HUES6 (cell line): ENCODE measurements at regions not wholly inside any gene's neighbourhood (a gene's known extent, or its start where the extent isn't known, plus 50 kb on each side); places are given as distances from the start of the nearest gene placed in this dataset.

Experiments
- H3K27ac ChIP-seq: 2 replicates; pipeline ENCODE4 v1.7.0; 2013; ENCODE audit warnings: low read depth, mild to moderate bottlenecking, low read length, inconsistent platforms
- H3K27me3 ChIP-seq: 2 replicates; pipeline ENCODE4 v1.6.1; 2013; ENCODE audit warnings: low read length; ENCODE audit not compliant: control insufficient read depth, insufficient read depth
- H3K36me3 ChIP-seq: 2 replicates; pipeline ENCODE4 v1.6.1; 2013; ENCODE audit warnings: low read length; ENCODE audit not compliant: control insufficient read depth, insufficient read depth
- H3K4me1 ChIP-seq: 2 replicates; pipeline ENCODE4 v1.6.1; 2013; ENCODE audit warnings: low read length; ENCODE audit not compliant: control insufficient read depth, insufficient read depth
- H3K4me3 ChIP-seq: 2 replicates; pipeline ENCODE4 v1.5.1; 2013; ENCODE audit warnings: low read depth, low read length
- H3K9ac ChIP-seq: one replicate; pipeline ENCODE4 v1.6.1; 2013; ENCODE audit warnings: mild to moderate bottlenecking, low read length
- H3K9me3 ChIP-seq: 2 replicates; pipeline ENCODE4 v1.6.1; 2013; ENCODE audit warnings: low read depth, low read length; ENCODE audit not compliant: control insufficient read depth, insufficient read depth

DNA sequence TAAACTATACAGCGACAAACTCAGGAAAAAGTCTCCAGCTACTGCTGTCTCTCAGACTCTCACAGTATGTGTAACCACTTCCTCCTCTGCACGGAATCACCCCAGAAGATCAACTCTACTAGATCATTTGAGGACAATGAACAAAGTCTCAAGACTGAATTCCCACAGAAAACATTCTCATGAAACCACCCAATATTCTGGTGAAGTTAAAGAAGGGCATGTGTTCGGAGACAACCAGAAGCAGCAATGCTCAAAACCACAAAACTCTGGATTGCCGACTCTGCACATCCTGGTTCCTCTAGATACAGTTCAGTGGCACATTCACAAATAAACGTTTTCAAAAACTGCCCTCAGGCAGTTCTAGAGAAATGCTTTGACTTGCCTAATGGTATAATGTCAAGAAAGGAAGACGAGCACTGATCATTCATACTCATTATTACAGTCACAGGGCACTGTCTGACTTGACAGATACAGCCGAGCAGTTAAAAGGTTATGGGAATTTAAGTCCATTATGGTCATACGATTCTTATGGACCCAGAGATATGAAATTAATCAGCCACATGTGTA lies 91.9 kb upstream of the STK17B start:
- Histone ChIP-seq H3K27me3 (no peaks in the 10 kb centered on the region), H3K4me1 (peaks cover 4% of the 10 kb centered on the region; the same call in 1 of the 2 replicates), H3K9ac (no peak overlapping the region), H3K9me3 (no peaks in the 10 kb centered on the region), H3K4me3 (no peak overlapping the region), H3K27ac (no peak overlapping the region), H3K36me3 (no peaks in the 10 kb centered on the region)

DNA sequence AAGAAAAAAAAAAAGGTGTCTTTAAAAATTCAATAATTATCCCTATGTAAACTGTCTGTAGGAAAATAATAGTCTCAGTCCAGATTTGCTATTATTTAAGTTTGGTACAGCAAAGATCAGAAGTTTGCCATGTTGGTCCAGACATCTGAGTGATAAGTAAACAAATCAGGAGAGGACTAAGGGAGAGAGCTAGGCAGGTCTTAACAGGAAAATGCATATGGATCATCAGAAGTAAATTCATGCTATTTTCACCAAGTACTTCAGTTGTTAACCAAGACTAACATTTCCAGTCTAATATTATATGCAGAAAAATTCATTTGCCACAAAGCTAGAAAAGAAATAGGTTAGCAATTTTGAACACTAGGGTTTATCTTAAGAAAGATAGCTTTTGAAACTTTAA lies 95.0 kb upstream of the STK17B start:
- no peaks in the 10 kb centered on the region for H3K9me3 ChIP-seq
- H3K4me1 ChIP-seq: peaks cover 6% of the 10 kb centered on the region; the same call in 1 of the 2 replicates
- no peaks in the 10 kb centered on the region for H3K27me3 ChIP-seq
- H3K36me3 ChIP-seq: no peaks in the 10 kb centered on the region
- no peak overlapping the region for H3K9ac ChIP-seq
- no peak overlapping the region for H3K4me3 ChIP-seq
- no peak overlapping the region for H3K27ac ChIP-seq

DNA sequence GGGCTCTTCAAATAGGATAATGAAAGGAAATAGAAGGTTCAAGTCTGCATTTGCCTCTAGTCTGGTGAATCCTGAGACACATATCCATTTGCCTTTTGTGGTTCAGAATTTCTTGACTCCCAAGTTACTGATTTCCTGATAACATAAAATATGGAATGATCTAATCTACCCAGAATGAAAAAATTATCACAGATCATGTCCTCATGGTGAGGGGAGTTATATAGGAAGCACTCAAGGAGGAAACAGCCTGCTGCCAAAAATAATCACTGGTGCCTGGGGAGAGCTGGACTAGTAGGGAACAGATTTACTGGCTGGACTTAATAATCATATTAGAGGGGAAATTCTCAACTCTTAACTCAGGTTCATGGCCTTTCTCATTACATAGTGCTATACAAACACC lies 95.5 kb upstream of the STK17B start:
- H3K27me3 ChIP-seq: no peaks in the 10 kb centered on the region
- no peak overlapping the region for H3K9ac ChIP-seq
- H3K27ac ChIP-seq: no peak overlapping the region
- H3K4me1 ChIP-seq: peaks cover 6% of the 10 kb centered on the region; the same call in 1 of the 2 replicates
- H3K36me3 ChIP-seq: no peaks in the 10 kb centered on the region
- H3K4me3 ChIP-seq: no peak overlapping the region
- H3K9me3 ChIP-seq: no peaks in the 10 kb centered on the region

DNA sequence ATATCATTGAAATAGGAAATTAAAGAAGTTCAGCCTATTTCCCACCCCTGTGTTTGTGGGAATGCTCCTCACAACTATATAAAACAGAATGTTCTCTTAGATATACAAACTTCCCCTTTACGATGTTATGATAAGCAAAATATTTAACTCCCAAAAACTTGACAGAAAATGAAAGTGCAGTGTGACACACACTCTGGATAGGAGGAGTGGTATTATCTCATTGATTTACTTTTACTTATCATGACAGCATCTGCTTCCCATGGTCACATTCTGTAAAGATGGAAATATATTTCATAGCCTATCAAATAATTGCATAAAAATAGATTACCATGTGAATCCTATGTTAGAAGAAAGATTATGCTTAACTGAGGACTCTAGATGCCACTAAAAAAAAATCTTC lies 96.6 kb upstream of the STK17B start:
- Histone ChIP-seq H3K27me3 (no peaks in the 10 kb centered on the region), H3K9me3 (no peaks in the 10 kb centered on the region), H3K36me3 (no peaks in the 10 kb centered on the region), H3K27ac (no peak overlapping the region), H3K4me3 (no peak overlapping the region), H3K9ac (no peak overlapping the region), H3K4me1 (peaks cover 6% of the 10 kb centered on the region; the same call in 1 of the 2 replicates)

DNA sequence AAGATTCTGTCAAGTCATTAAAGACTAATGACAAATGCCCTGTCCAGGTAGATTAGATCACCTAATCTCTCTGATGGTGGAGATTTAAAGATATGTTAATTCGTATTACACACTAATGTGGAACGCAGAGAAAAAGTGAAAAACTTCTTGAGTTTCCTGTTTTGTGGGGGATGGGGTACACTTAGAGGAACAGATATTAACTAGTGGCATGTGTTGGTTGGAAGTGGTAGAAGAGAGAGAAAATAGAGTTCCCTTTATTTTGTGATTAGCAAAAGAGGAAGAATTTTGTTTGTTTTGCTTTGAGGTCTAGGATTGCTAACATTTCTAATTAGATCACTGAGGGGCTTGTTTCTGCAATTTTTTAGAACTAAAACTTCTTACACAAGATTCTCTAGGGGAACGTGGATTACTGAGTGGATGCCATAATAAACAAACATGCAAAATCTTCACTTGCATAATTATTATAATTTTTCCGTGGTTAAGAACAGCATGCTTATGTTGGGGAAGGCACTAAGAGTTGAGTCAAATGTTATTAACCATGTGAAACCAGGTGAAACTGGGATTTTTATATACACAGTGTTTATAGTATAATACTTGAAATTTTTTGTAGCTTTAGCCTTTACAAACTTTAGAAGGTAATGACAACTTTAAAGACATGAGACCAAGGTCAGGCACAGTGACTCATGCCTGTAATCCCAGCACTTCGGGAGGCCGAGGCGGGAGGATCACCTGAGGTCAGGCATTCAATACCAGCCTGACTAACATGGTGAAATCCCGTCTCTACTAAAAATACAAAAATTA lies 97.4 kb upstream of the STK17B start:
- Histone ChIP-seq H3K36me3 (no peaks in the 10 kb centered on the region), H3K4me3 (no peak overlapping the region), H3K27ac (no peak overlapping the region), H3K9ac (no peak overlapping the region), H3K4me1 (peaks cover 6% of the 10 kb centered on the region; the same call in 1 of the 2 replicates), H3K27me3 (no peaks in the 10 kb centered on the region), H3K9me3 (no peaks in the 10 kb centered on the region)

DNA sequence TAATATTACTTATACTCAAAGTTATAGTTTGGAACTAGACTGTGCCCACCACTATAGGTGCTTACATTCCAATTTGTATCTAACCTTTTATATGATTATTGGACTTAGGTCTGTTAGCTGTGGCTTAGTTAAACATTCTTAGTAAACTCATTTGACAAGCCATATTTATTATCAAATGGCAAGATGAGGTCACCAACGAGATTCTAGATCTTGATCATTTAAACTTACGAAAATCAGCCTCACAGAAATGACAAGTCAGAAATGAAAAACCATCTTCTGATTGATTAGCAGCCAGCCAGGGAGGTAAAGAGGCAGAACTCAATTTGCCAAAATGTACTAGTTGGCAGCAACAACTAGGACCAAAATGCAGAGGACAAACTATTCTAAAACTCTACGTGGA lies 100.4 kb upstream of the STK17B start:
- Histone ChIP-seq H3K4me1 (peaks cover 6% of the 10 kb centered on the region; the same call in 1 of the 2 replicates), H3K9ac (no peak overlapping the region), H3K27ac (no peak overlapping the region), H3K27me3 (no peaks in the 10 kb centered on the region), H3K9me3 (no peaks in the 10 kb centered on the region), H3K36me3 (no peaks in the 10 kb centered on the region), H3K4me3 (no peak overlapping the region)

DNA sequence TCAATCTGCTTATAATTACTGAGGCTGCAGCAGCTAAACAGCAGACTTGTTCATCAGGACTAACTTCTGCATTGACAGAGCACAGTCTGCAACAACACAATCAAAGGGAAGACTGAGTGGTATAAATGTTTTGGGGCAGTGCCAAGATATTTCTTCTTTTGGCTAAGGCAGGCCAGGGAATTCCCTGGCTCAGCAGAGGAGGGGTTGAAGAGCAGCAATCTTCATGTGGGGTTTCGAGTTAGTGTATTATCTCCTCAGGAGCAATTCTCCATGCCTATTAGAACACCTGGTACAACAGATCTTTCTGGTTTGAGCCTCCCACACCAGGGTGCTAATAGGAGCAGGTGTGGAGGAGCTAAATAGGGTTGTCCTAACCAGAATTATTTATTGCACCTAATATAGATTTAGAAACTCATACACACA lies 103.0 kb upstream of the STK17B start:
- Histone ChIP-seq H3K4me1 (no peaks in the 10 kb centered on the region), H3K9ac (no peak overlapping the region), H3K9me3 (no peaks in the 10 kb centered on the region), H3K27ac (no peak overlapping the region), H3K4me3 (no peak overlapping the region), H3K27me3 (no peaks in the 10 kb centered on the region), H3K36me3 (no peaks in the 10 kb centered on the region)

DNA sequence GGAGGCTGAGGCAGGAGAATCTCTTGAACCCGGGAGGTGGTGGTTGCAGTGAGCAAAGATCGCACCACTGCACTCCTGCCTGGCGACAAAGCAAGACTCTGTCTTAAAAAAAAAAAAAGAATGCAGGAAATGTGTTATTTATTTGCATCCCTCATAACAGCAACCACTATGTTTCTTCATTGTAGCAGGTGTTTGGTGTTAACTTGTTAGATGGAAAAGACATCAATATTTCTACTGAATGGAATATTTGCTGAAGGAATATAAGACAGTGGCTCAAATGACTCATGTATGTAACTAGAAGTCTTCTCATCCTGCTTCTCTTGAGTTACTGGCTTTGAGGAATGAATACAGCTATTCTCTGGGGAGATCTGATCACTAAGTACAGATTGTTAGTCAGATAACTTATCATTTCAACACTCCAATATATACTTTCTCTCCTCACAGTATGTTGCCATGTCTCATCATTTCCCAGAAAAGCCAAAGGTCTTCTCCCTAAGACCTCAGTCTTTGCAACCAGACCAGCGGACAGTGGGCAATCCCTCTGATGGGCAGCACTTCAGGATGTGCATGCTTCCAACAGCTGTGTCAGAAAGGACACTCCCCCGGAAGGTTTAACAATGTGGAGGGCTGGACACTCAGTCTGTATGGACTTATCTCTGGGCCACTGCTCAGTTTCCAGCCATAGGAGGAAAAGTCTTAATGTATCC lies 104.4 kb upstream of the STK17B start:
- no peaks in the 10 kb centered on the region for H3K9me3 ChIP-seq
- no peak overlapping the region for H3K9ac ChIP-seq
- no peaks in the 10 kb centered on the region for H3K27me3 ChIP-seq
- H3K4me3 ChIP-seq: no peak overlapping the region
- no peaks in the 10 kb centered on the region for H3K36me3 ChIP-seq
- no peaks in the 10 kb centered on the region for H3K4me1 ChIP-seq
- H3K27ac ChIP-seq: no peak overlapping the region

DNA sequence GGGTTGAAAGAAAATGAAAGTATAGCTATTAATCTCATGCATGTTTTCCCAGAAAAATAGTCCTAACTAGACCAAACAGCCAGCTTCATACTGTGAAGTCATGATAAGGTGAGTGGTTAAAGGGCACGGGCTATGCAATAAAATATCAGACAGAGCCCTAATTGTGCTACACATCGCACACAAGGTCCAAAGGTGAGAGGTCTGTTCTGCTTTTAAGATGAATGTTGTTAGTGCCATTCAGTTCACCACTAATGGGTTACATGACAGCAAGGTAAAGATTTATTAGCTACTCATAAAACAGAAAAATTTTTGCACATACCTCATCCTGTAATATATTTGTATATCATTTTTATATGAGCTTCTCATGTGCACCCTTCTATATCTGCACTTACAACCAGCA lies 105.0 kb upstream of the STK17B start:
- Histone ChIP-seq H3K9ac (no peak overlapping the region), H3K9me3 (no peaks in the 10 kb centered on the region), H3K4me3 (no peak overlapping the region), H3K27me3 (no peaks in the 10 kb centered on the region), H3K36me3 (no peaks in the 10 kb centered on the region), H3K4me1 (no peaks in the 10 kb centered on the region), H3K27ac (no peak overlapping the region)

DNA sequence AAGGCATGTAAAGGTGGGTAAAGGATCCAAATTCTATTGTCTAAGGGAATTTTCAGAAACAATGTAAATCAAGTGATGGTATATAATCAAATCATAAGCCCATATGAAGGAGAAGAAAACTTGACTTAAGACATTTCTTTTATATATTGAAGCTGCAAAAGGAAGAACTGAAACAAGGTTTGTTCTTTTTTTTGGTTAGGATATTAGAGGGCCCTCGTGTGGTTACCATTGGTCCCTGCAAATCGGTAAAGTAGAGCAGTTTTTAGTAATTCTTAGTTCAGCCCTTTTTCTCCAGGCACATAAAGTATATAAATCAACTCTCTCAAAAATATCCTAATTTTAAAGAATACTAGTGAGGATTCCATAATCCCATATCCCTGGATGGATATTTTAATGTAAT lies 105.6 kb upstream of the STK17B start:
- no peaks in the 10 kb centered on the region for H3K27me3 ChIP-seq
- H3K27ac ChIP-seq: no peak overlapping the region
- no peaks in the 10 kb centered on the region for H3K4me1 ChIP-seq
- no peaks in the 10 kb centered on the region for H3K36me3 ChIP-seq
- H3K9me3 ChIP-seq: no peaks in the 10 kb centered on the region
- no peak overlapping the region for H3K4me3 ChIP-seq
- no peak overlapping the region for H3K9ac ChIP-seq

DNA sequence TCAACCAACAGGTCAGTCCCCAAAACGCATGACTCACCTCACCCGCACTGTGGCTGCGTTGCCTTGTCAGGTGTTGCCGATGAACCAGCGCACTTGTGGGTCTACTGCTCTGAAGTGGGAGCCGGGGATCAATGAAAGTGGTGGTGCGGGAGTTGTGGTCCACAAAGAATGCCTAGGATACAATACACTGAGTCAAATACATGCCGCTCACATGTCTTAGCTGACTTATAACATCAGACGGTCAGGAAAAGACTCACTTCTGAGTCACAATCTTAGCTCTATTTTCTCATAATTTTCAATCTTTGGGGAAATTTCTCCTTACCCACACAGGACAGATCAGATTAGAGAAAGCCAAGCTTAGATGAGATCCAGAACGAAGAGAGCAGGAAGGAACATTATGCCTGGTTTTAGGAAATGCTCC lies 107.1 kb upstream of the STK17B start:
- Histone ChIP-seq H3K9ac (no peak overlapping the region), H3K4me3 (no peak overlapping the region), H3K27ac (no peak overlapping the region), H3K36me3 (no peaks in the 10 kb centered on the region), H3K27me3 (no peaks in the 10 kb centered on the region), H3K9me3 (no peaks in the 10 kb centered on the region), H3K4me1 (no peaks in the 10 kb centered on the region)
